HFFc6 (cell line): ENCODE measurements at regions not wholly inside any gene's neighbourhood (a gene's known extent, or its start where the extent isn't known, plus 50 kb on each side); places are given as distances from the start of the nearest gene placed in this dataset.
"Not testable (repeated sequence)": the region's sequence is repeated elsewhere in the genome, so short reads cannot be mapped to it uniquely, and the experiment has no call there.

Experiments used
- DNase-seq: peaks from one replicate; pipeline ENCODE4 v3.0.0-alpha.2; 2018
- H3K27ac Mint-ChIP-seq: 2 replicates; pipeline ENCODE4 v1.8.0; 2020; ENCODE audit warnings: mild to moderate bottlenecking, mixed read lengths
- H3K27me3 Mint-ChIP-seq: 2 replicates; pipeline ENCODE4 v1.8.0; 2021; ENCODE audit warnings: mild to moderate bottlenecking, moderate library complexity, mixed read lengths; ENCODE audit not compliant: insufficient read depth
- H3K36me3 Mint-ChIP-seq: 2 replicates; pipeline ENCODE4 v1.8.0; 2021; ENCODE audit warnings: low read depth, mixed read lengths
- H3K4me1 Mint-ChIP-seq: 2 replicates; pipeline ENCODE4 v1.8.0; 2020; ENCODE audit warnings: low read depth, mixed read lengths
- H3K4me3 Mint-ChIP-seq: 2 replicates; pipeline ENCODE4 v1.8.0; 2020; ENCODE audit warnings: mild to moderate bottlenecking, moderate library complexity, mixed read lengths
- H3K9me3 Mint-ChIP-seq: 2 replicates; pipeline ENCODE4 v1.8.0; 2020; ENCODE audit warnings: mild to moderate bottlenecking, mixed read lengths
- TF ChIP-seq, protein P1 (sequence below): fragments of 200-600 bp; sonication (generic); IDR thresholded peaks from 2 replicates; pipeline ENCODE4 v1.5.0; 2021; ENCODE audit warnings: antibody characterized with exemption, mild to moderate bottlenecking

GRCh38 chr3:194950906-194951628 is 265.4 kb downstream of the FAM43A start:
- H3K4me1 Mint-ChIP-seq: no peaks in the 10 kb centered on the region
- TF ChIP-seq, protein P1, sequence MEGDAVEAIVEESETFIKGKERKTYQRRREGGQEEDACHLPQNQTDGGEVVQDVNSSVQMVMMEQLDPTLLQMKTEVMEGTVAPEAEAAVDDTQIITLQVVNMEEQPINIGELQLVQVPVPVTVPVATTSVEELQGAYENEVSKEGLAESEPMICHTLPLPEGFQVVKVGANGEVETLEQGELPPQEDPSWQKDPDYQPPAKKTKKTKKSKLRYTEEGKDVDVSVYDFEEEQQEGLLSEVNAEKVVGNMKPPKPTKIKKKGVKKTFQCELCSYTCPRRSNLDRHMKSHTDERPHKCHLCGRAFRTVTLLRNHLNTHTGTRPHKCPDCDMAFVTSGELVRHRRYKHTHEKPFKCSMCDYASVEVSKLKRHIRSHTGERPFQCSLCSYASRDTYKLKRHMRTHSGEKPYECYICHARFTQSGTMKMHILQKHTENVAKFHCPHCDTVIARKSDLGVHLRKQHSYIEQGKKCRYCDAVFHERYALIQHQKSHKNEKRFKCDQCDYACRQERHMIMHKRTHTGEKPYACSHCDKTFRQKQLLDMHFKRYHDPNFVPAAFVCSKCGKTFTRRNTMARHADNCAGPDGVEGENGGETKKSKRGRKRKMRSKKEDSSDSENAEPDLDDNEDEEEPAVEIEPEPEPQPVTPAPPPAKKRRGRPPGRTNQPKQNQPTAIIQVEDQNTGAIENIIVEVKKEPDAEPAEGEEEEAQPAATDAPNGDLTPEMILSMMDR: no peak
- no peak for DNase-seq
- H3K4me3 Mint-ChIP-seq: no peak overlapping the region
- H3K9me3 Mint-ChIP-seq: peaks cover 4% of the 10 kb centered on the region; the same call in 1 of the 2 replicates
- no peak overlapping the region for H3K27ac Mint-ChIP-seq
- peaks cover 29% of the 10 kb centered on the region for H3K27me3 Mint-ChIP-seq
- H3K36me3 Mint-ChIP-seq: no peaks in the 10 kb centered on the region

DNA sequence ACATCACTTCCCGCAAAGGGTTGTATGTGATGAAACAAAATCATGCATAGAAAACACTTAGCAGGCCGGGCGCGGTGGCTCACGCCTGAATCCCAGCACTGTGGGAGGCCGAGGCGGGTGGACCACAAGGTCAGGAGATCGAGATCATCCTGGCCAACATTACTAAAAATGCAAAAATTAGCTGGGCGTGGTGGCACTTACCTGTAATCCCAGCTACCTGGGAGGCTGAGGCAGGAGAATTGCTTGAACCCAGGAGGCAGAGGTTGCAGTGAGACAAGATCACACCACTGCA is 265.9 kb downstream of the FAM43A start:
- not testable (repeated sequence) for H3K9me3 Mint-ChIP-seq, H3K27ac Mint-ChIP-seq, DNase-seq, H3K4me3 Mint-ChIP-seq, H3K4me1 Mint-ChIP-seq, H3K36me3 Mint-ChIP-seq
- peaks cover 29% of the 10 kb centered on the region for H3K27me3 Mint-ChIP-seq

GRCh38 chr3:194951931-194952582 is 266.4 kb downstream of the FAM43A start:
- peaks cover 4% of the 10 kb centered on the region; the same call in 1 of the 2 replicates for H3K9me3 Mint-ChIP-seq
- no peak overlapping the region for H3K27ac Mint-ChIP-seq
- TF ChIP-seq, protein P1: no peak
- H3K27me3 Mint-ChIP-seq: peaks cover 34% of the 10 kb centered on the region
- DNase-seq: no peak
- H3K36me3 Mint-ChIP-seq: no peaks in the 10 kb centered on the region
- H3K4me3 Mint-ChIP-seq: no peak overlapping the region
- no peaks in the 10 kb centered on the region for H3K4me1 Mint-ChIP-seq

DNA sequence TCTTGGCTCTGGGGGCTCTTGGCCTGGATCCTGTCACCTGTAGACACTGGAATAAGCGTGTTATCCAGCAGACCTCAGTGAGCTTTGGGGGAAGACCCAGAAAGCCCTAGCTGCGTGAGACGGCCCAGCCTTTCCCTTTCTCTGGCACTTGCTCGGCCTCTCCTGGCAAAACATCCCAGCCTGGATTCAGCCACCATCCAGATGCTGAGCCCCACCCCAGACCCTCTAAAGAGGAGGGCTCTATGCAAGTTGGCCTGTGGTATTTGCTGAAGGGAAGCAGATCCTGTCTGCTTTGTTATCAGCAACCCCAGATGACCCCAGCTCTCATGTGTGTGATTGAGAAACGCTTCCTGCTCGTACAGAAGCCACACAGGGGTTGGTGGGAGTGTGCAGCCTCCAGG is 267.2 kb downstream of the FAM43A start:
- TF ChIP-seq, protein P1: no peak

DNA sequence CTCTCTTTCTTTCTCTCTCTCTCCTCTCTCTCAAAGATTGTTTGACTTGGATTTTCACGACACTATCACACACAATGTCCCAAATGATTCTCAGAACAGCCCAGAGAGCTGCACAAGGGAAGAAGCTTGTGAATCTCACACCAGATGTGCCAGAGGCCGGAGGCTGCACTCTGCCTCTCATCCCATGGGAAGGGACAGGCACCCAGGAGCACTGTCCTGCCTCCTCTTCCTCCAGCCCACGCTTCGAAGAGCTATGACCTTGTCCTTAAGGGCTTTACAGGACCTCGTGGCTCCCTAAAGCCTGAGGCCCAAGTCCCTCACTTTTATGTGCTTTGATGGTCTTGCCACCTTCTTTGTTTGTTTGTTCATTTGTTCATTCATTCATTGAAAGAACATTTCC is 267.6 kb downstream of the FAM43A start:
- Mint-ChIP-seq H3K4me1 (no peaks in the 10 kb centered on the region), H3K36me3 (no peaks in the 10 kb centered on the region), H3K9me3 (no peaks in the 10 kb centered on the region; the same call in 1 of the 2 replicates), H3K4me3 (no peak overlapping the region), H3K27me3 (peaks cover 35% of the 10 kb centered on the region), H3K27ac (no peak overlapping the region)
- TF ChIP-seq, protein P1: no peak
- DNase-seq: no peak

More for the DNA sequence above, 267.2 kb downstream of the FAM43A start:
- H3K27me3 Mint-ChIP-seq: peaks cover 39% of the 10 kb centered on the region
- no peak overlapping the region for H3K27ac Mint-ChIP-seq
- no peaks in the 10 kb centered on the region for H3K4me1 Mint-ChIP-seq
- no peak for DNase-seq
- H3K4me3 Mint-ChIP-seq: no peak overlapping the region
- no peaks in the 10 kb centered on the region; the same call in 1 of the 2 replicates for H3K9me3 Mint-ChIP-seq
- no peaks in the 10 kb centered on the region for H3K36me3 Mint-ChIP-seq

DNA sequence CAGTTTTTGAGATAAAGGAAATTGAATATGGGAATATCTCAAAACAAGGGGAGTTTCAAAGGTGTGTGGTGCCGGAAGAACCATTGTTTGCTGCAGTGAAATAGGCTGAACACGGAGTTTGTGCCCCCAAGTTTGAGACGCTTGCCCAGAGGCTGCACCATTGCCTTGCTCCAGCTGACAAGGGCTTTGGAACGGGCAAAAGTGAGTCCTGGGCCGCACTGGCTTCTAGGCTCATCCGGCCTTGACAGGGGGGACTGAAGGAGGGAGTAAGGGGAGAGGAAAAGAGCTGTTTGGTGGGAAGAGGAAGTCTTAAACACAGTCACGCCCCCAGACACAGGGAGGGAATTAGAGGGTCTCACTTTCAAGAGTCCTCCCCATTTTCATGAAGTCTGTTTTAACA is 269.9 kb downstream of the FAM43A start:
- no peak overlapping the region for H3K27ac Mint-ChIP-seq
- H3K27me3 Mint-ChIP-seq: peaks cover 36% of the 10 kb centered on the region
- no peaks in the 10 kb centered on the region for H3K9me3 Mint-ChIP-seq
- H3K4me1 Mint-ChIP-seq: no peaks in the 10 kb centered on the region
- DNase-seq: no peak
- H3K36me3 Mint-ChIP-seq: no peaks in the 10 kb centered on the region
- no peak overlapping the region for H3K4me3 Mint-ChIP-seq
- TF ChIP-seq, protein P1: no peak
